HG03095 (cell line): ENCODE measurements at regions not wholly inside any gene's neighbourhood (a gene's known extent, or its start where the extent isn't known, plus 50 kb on each side); places are given as distances from the start of the nearest gene placed in this dataset.

ENCODE experiments used
- ATAC-seq: cut with Tn5 transposase; IDR thresholded peaks from one replicate; pipeline ENCODE4 v1.9.1; 2021; ENCODE audit warnings: moderate library complexity; ENCODE audit not compliant: unreplicated experiment

- no peak for ATAC-seq
These were observed 280.9 kb downstream of the RPRM start for GRCh38 chr2:153197402-153198386.

- ATAC-seq = no peak
These were observed 282.0 kb downstream of the RPRM start for GRCh38 chr2:153196378-153197058.

- ATAC-seq = no peak
These were observed 283.2 kb downstream of the RPRM start for GRCh38 chr2:153195342-153195741.

- no peak for ATAC-seq
These were observed 289.3 kb downstream of the RPRM start for GRCh38 chr2:153189091-153189888.

GRCh38 chr2:153179808-153180207 lies 298.8 kb downstream of the RPRM start:
- no peak for ATAC-seq

- no peak for ATAC-seq
These were observed 309.0 kb downstream of the RPRM start for GRCh38 chr2:153169609-153170008.

- no peak for ATAC-seq
These were observed 313.5 kb downstream of the RPRM start for GRCh38 chr2:153165021-153165420.

GRCh38 chr2:153163055-153163454 lies 315.5 kb downstream of the RPRM start:
- no peak for ATAC-seq

GRCh38 chr2:153156743-153157142 lies 321.8 kb downstream of the RPRM start:
- no peak for ATAC-seq

GRCh38 chr2:153152036-153152435 lies 326.5 kb downstream of the RPRM start:
- ATAC-seq = no peak

- ATAC-seq = no peak
These were observed 333.0 kb downstream of the RPRM start for GRCh38 chr2:153145470-153145978.

- ATAC-seq = no peak
These were observed 335.0 kb downstream of the RPRM start for GRCh38 chr2:153143540-153143939.

GRCh38 chr2:153140498-153140897 lies 338.1 kb downstream of the RPRM start:
- ATAC-seq = no peak

GRCh38 chr2:153138651-153139375 lies 339.7 kb downstream of the RPRM start:
- no peak for ATAC-seq

GRCh38 chr2:153136216-153136615 lies 342.3 kb downstream of the RPRM start:
- no peak for ATAC-seq

GRCh38 chr2:153134725-153135124 lies 343.8 kb downstream of the RPRM start:
- ATAC-seq = no peak

- no peak for ATAC-seq
These were observed 344.8 kb downstream of the RPRM start for GRCh38 chr2:153133716-153134115.

GRCh38 chr2:153132418-153132817 lies 346.1 kb downstream of the RPRM start:
- ATAC-seq = no peak

- ATAC-seq = no peak
These were observed 363.4 kb downstream of the RPRM start for GRCh38 chr2:153115141-153115540.

GRCh38 chr2:153110486-153110885 lies 368.1 kb downstream of the RPRM start:
- no peak for ATAC-seq
